ENCODE measurements at regions not wholly inside any gene's neighbourhood (a gene's known extent, or its start where the extent isn't known, plus 50 kb on each side); places are given as distances from the start of the nearest gene placed in this dataset.

DNA sequence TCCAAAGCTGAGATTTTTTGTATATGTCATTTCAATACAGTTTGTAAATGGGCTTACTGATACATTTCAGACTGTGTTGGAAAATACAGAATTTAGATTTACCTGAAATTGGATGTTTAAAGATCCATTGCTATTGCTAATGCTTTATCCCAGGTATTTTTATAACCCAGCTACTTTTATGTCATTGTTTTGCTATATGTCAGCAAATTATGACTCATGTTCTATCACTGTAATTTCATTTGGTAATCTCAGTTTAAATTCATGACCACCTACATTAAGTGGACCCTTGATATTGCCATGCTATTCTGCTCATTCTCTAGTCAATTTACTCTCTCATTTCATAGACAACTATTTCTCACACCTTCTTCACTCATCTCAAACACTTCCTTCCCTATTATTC lies 281.2 kb downstream of the IPO8 start:
- ATAC-seq (ENCODE audit: low read depth in 2 of 2) (no peak), DNase-seq (no peak)
- Mint-ChIP-seq H3K27ac (no peak overlapping the region), H3K4me1 (no peaks in the 10 kb centered on the region), H3K27me3 (no peaks in the 10 kb centered on the region), H3K9me3 (peaks cover 2 to 10% (median 4%) of the 10 kb centered on the region in 7 donors), H3K36me3 (peaks cover 0 to 2% of the 10 kb centered on the region in 2 donors), H3K4me3 (no peak overlapping the region)

- no peak overlapping the region for H3K4me3 Mint-ChIP-seq
- H3K27me3 Mint-ChIP-seq: no peaks in the 10 kb centered on the region
- no peaks in the 10 kb centered on the region for H3K4me1 Mint-ChIP-seq
- no peak for DNase-seq
- no peaks in the 10 kb centered on the region for H3K36me3 Mint-ChIP-seq
- no peak for ATAC-seq (ENCODE audit: low read depth in 2 of 2)
- H3K9me3 Mint-ChIP-seq: peaks cover 2 to 15% (median 5%) of the 10 kb centered on the region in 7 donors
- no peak overlapping the region for H3K27ac Mint-ChIP-seq
Observed at GRCh38 chr12:30400349-30400748, 295.3 kb downstream of the IPO8 start.

DNA sequence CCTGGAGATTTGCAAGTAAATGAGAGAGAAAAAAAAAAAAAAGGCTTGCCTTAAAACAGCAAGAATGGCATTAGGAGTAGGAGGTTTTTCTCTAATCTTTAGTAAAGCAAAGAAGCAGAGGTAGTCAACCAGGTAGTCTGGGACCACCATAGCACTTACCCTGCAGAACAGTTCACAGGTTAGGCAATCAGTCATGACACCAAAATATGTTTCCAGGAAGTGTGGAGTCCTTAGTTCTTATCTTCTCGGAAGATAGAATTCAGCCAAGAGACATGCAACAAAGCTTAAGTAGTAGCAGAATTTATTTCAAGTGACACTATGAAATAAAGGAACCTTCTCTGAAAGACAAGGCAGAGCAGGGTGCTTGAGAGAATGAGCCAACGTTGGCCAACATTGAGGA lies 295.8 kb downstream of the IPO8 start:
- H3K4me3 Mint-ChIP-seq: no peak overlapping the region
- H3K36me3 Mint-ChIP-seq: no peaks in the 10 kb centered on the region
- no peaks in the 10 kb centered on the region for H3K4me1 Mint-ChIP-seq
- DNase-seq: no peak
- H3K9me3 Mint-ChIP-seq: peaks cover 2 to 15% (median 5%) of the 10 kb centered on the region in 7 donors
- H3K27ac Mint-ChIP-seq: no peak overlapping the region
- no peaks in the 10 kb centered on the region for H3K27me3 Mint-ChIP-seq
- ATAC-seq (ENCODE audit: low read depth in 2 of 2): no peak

- ATAC-seq (ENCODE audit: low read depth in 2 of 2) (no peak), DNase-seq (no peak)
- H3K9me3 Mint-ChIP-seq: peaks cover 0 to 10% (median 3%) of the 10 kb centered on the region in 7 donors
- H3K4me1 Mint-ChIP-seq: no peaks in the 10 kb centered on the region
- peak overlapping the region in 1 of 8 donors; percentile 16 for H3K4me3 Mint-ChIP-seq
- H3K27me3 Mint-ChIP-seq: no peaks in the 10 kb centered on the region
- H3K36me3 Mint-ChIP-seq: no peaks in the 10 kb centered on the region
- H3K27ac Mint-ChIP-seq: no peak overlapping the region
Observed at GRCh38 chr12:30396576-30396975, 299.1 kb downstream of the IPO8 start.

- no peaks in the 10 kb centered on the region for H3K4me1 Mint-ChIP-seq
- H3K4me3 Mint-ChIP-seq: no peak overlapping the region
- H3K27ac Mint-ChIP-seq: no peak overlapping the region
- no peaks in the 10 kb centered on the region for H3K36me3 Mint-ChIP-seq
- no peaks in the 10 kb centered on the region for H3K27me3 Mint-ChIP-seq
- no peak for DNase-seq
- H3K9me3 Mint-ChIP-seq: peaks cover 2 to 20% (median 5%) of the 10 kb centered on the region in 7 donors
- ATAC-seq (ENCODE audit: low read depth in 2 of 2): no peak
Observed at GRCh38 chr12:30395190-30395589, 300.5 kb downstream of the IPO8 start.

GRCh38 chr12:30391766-30392366 lies 303.8 kb downstream of the IPO8 start:
- no peak overlapping the region for H3K27ac Mint-ChIP-seq
- DNase-seq (no peak), ATAC-seq (ENCODE audit: low read depth in 2 of 2) (no peak)
- no peaks in the 10 kb centered on the region for H3K4me1 Mint-ChIP-seq
- peaks cover 4 to 27% (median 8%) of the 10 kb centered on the region in 7 donors for H3K9me3 Mint-ChIP-seq
- no peak overlapping the region for H3K4me3 Mint-ChIP-seq
- H3K36me3 Mint-ChIP-seq: no peaks in the 10 kb centered on the region
- H3K27me3 Mint-ChIP-seq: no peaks in the 10 kb centered on the region

- no peak for ATAC-seq (ENCODE audit: low read depth in 2 of 2)
- no peaks in the 10 kb centered on the region for H3K4me1 Mint-ChIP-seq
- H3K27ac Mint-ChIP-seq: no peak overlapping the region
- no peaks in the 10 kb centered on the region for H3K36me3 Mint-ChIP-seq
- peaks cover 3 to 19% (median 5%) of the 10 kb centered on the region in 7 donors for H3K9me3 Mint-ChIP-seq
- no peaks in the 10 kb centered on the region for H3K27me3 Mint-ChIP-seq
- H3K4me3 Mint-ChIP-seq: no peak overlapping the region
- no peak for DNase-seq
Observed at GRCh38 chr12:30385706-30386105, 310.0 kb downstream of the IPO8 start.

GRCh38 chr12:30384976-30385375 lies 310.7 kb downstream of the IPO8 start:
- Mint-ChIP-seq H3K27me3 (no peaks in the 10 kb centered on the region), H3K27ac (no peak overlapping the region), H3K4me1 (no peaks in the 10 kb centered on the region), H3K4me3 (no peak overlapping the region), H3K9me3 (peaks cover 2 to 13% (median 4%) of the 10 kb centered on the region in 7 donors), H3K36me3 (no peaks in the 10 kb centered on the region)
- DNase-seq: no peak
- no peak for ATAC-seq (ENCODE audit: low read depth in 2 of 2)

DNA sequence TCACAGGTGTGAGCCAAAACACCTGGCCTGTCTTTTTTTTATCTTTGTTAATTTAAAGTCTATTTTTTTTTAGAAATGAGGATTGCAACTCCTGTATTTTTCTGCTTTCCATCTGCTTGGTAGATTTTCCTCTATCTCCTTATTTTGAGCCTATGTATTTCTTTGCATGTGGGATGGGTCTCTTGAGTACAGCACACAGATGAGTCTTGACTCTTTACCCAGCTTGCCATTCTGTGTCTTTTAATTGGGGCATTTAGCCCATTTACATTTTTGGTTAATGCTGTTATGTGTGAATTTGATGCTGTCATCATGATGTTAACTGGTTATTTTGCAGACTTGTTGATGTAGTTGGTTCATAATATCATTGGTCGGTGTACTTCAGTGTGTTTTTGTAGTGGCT lies 317.4 kb downstream of the IPO8 start:
- Mint-ChIP-seq H3K27me3 (no peaks in the 10 kb centered on the region), H3K9me3 (peaks cover 4 to 26% (median 13%) of the 10 kb centered on the region in 7 donors), H3K27ac (no peak overlapping the region), H3K4me1 (no peaks in the 10 kb centered on the region), H3K36me3 (no peaks in the 10 kb centered on the region), H3K4me3 (no peak overlapping the region)
- DNase-seq (no peak), ATAC-seq (ENCODE audit: low read depth in 2 of 2) (no peak)

DNA sequence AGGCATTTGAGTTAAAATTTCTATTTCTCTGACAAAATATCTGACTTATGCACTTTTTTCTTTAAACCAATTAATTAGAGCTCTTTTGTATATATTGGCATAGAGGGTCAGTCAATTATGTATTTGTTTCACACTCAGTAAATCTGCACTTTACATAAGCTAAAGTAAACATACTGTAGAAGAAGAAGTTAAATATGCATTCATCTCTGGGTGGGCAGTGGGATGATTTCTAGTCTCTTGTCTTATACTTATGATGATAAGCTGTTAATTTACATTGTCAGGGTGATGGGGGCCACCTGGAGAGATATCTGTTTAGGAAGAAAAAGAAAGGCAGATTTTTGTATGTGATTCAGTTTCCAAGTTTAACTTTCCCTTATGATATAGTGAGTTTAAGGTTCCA lies 330.8 kb downstream of the IPO8 start:
- DNase-seq (no peak), ATAC-seq (ENCODE audit: low read depth in 2 of 2) (no peak)
- no peak overlapping the region for H3K27ac Mint-ChIP-seq
- H3K36me3 Mint-ChIP-seq: peaks cover 0 to 6% of the 10 kb centered on the region in 2 donors
- H3K4me3 Mint-ChIP-seq: no peak overlapping the region
- no peaks in the 10 kb centered on the region for H3K4me1 Mint-ChIP-seq
- H3K27me3 Mint-ChIP-seq: no peaks in the 10 kb centered on the region
- H3K9me3 Mint-ChIP-seq: peaks cover 6 to 27% (median 15%) of the 10 kb centered on the region in 7 donors

DNA sequence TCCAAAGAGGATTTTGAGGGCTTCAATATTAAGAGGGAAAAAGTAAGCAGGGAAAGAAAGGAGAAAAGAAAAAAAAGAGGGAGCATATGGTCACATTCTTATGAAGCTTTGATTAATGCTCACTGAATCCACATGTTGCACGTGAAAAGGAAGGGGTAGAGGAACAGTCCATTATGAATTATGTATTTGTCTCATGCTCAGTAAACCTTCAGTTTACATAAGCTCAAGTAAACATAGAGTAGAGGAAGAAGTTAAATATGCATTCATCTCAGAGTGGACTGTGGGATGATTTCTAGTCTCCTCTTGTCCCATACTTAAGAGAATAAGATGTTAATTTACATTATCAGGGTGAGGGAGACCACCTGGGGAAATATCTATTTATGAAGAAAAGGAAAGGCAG lies 334.5 kb downstream of the IPO8 start:
- H3K9me3 Mint-ChIP-seq: peaks cover 0 to 17% (median 11%) of the 10 kb centered on the region in 7 donors
- no peaks in the 10 kb centered on the region for H3K27me3 Mint-ChIP-seq
- DNase-seq (no peak), ATAC-seq (ENCODE audit: low read depth in 2 of 2) (no peak)
- no peak overlapping the region for H3K4me3 Mint-ChIP-seq
- no peak overlapping the region for H3K27ac Mint-ChIP-seq
- H3K36me3 Mint-ChIP-seq: no peaks in the 10 kb centered on the region
- H3K4me1 Mint-ChIP-seq: no peaks in the 10 kb centered on the region

- H3K9me3 Mint-ChIP-seq: peaks cover 0 to 18% (median 11%) of the 10 kb centered on the region in 7 donors
- ATAC-seq (ENCODE audit: low read depth in 2 of 2): no peak
- no peaks in the 10 kb centered on the region for H3K36me3 Mint-ChIP-seq
- no peak overlapping the region for H3K27ac Mint-ChIP-seq
- H3K27me3 Mint-ChIP-seq: no peaks in the 10 kb centered on the region
- no peak for DNase-seq
- H3K4me1 Mint-ChIP-seq: no peaks in the 10 kb centered on the region
- no peak overlapping the region for H3K4me3 Mint-ChIP-seq
Observed at GRCh38 chr12:30358671-30359070, 337.0 kb downstream of the IPO8 start.

DNA sequence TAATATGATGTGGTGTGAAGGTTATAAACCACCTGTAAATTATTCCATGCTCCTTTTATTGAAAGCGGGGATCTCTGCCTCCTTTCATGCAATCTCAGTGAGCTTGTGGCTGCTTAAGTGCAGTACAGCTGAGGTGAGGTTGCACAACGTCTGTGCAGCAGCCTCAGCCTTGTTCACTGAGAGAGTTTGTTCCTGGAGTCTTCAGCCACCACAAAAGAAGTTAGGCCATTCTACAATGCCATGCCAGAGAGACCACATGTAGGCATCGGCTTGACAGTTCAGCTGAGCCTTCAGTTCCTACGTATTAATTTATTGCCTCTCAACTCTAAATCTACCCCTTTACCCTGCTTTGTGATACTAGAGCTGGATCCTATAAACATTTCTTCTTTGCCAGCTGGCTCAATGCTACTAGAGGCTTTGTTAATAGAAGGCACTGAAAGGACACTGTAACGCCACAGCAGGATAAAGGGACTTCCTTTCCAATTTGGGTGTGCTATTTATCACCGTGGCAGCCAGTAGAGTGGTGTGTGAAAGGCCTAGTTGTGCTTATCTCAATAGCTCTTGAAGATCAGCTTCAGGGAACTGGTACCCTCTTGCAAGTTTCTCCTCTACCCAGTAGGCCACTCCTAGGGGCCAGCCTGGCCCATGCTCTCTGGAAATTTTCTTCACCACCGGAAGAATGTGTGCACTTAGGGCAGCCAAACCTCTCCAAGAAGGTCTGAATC lies 337.7 kb downstream of the IPO8 start:
- H3K9me3 Mint-ChIP-seq: peaks cover 0 to 17% (median 11%) of the 10 kb centered on the region in 7 donors
- H3K27me3 Mint-ChIP-seq: no peaks in the 10 kb centered on the region
- ATAC-seq (ENCODE audit: low read depth in 2 of 2) (no peak), DNase-seq (no peak)
- H3K27ac Mint-ChIP-seq: no peak overlapping the region
- H3K4me1 Mint-ChIP-seq: no peaks in the 10 kb centered on the region
- no peaks in the 10 kb centered on the region for H3K36me3 Mint-ChIP-seq
- H3K4me3 Mint-ChIP-seq: no peak overlapping the region

DNA sequence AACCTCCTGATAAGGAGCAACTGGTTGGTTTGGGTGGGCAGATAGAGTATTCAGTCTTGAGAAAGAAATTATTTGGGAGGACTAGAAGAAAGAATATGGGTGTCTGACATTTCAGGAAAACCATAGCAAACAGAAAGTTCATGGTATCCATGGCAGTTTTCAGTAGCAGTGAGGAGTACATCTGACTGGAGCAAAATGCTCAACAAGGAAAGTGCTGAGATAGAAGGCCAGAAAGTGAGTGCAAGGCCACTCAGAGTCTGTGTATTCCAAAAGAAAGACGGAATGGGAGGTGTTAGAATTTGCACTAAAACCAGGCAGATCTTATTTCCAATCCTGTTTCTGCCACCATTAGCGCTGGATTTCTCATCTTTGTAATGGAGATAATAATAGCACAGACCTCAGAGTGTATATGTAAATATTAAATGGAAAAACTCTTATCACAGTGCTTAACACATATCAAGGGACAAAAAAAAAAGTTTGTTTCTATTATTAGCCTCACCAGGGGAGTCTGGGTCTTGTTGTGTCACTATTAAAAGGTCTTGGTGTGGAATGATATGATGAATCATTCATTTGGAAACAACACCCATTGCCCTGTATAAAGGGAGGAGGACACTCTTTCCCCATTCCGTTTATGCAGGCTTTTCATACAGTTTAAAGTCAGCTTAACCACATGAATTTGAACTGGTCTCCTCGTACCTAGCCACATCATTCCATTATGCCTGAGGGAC lies 349.8 kb downstream of the IPO8 start:
- H3K27me3 Mint-ChIP-seq: no peaks in the 10 kb centered on the region
- DNase-seq (no peak), ATAC-seq (ENCODE audit: low read depth in 2 of 2) (no peak)
- no peaks in the 10 kb centered on the region for H3K4me1 Mint-ChIP-seq
- H3K9me3 Mint-ChIP-seq: peaks cover 9 to 48% (median 16%) of the 10 kb centered on the region in 7 donors
- no peak overlapping the region for H3K4me3 Mint-ChIP-seq
- no peaks in the 10 kb centered on the region for H3K36me3 Mint-ChIP-seq
- H3K27ac Mint-ChIP-seq: no peak overlapping the region

All from naive B cell (primary cell).